Esophagus (tissue), 2 donors: ENCODE measurements at regions not wholly inside any gene's neighbourhood (a gene's known extent, or its start where the extent isn't known, plus 50 kb on each side); places are given as distances from the start of the nearest gene placed in this dataset.

Experiments used
- H3K27ac ChIP-seq, 2 donors: one replicate each; pipeline ENCODE4 v1.5.1; 2013; ENCODE audit warnings: low read depth in 2 of 2, mild to moderate bottlenecking in 2 of 2, inconsistent platforms in 1 of 2, low read length in 1 of 2, moderate library complexity in 1 of 2
- H3K27me3 ChIP-seq, 2 donors: one replicate each; pipeline ENCODE4 v1.6.1; 2013; ENCODE audit warnings: low read length in 2 of 2, control low read depth in 1 of 2, mild to moderate bottlenecking in 1 of 2; ENCODE audit not compliant: insufficient read depth in 2 of 2, control insufficient read depth in 1 of 2
- H3K36me3 ChIP-seq, 2 donors: one replicate each; pipeline ENCODE4 v1.6.1; 2013; ENCODE audit warnings: low read length in 1 of 2; ENCODE audit not compliant: control insufficient read depth in 2 of 2, insufficient read depth in 2 of 2
- H3K4me1 ChIP-seq, 2 donors: one replicate each; pipeline ENCODE4 v1.6.1; 2013; ENCODE audit warnings: low read length in 1 of 2; ENCODE audit not compliant: control insufficient read depth in 2 of 2, insufficient read depth in 2 of 2
- H3K4me3 ChIP-seq, 2 donors: one replicate each; pipeline ENCODE4 v1.5.1; 2013; ENCODE audit warnings: low read length in 2 of 2, mild to moderate bottlenecking in 2 of 2, low read depth in 1 of 2, moderate library complexity in 1 of 2
- H3K9me3 ChIP-seq, 2 donors: one replicate each; pipeline ENCODE4 v1.6.1; 2013; ENCODE audit warnings: mild to moderate bottlenecking in 2 of 2, low read depth in 1 of 2, low read length in 1 of 2, moderate library complexity in 1 of 2; ENCODE audit not compliant: control insufficient read depth in 2 of 2, insufficient read depth in 1 of 2
- WGBS, 2 donors: extraction: QIAGEN DNeasy Blood & Tissue Kit; methylation state at CpG; one replicate each; pipeline ENCODE4 v1.1.7; 2013; 5-methylcytosine and 5-hydroxymethylcytosine counted together
- donor health status: healthy with polysubstance abuse.
- donor health status: Bipolar disorder and iron deficiency.

DNA sequence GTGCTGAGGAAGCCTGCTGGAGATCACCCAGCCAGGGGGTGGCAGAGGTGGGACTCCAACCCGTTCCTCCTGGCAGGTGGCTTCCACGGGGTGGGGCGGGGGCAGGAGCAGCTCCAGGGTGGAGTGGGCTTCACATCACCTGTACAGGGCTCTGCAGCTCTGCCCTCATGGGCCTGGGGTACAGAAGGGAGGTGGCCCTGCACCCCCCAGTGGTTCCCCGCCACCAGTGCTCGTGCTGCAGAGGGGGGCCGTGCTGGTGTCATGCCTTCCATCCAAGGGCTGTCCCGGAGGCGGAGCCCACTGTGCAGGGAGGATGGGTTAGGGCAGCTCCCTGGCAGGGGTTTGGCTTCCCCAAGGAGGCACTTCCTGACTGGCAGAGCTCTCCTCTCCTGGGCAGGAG lies 76.4 kb upstream of the SHISAL1 start:
- H3K36me3 ChIP-seq, result no peaks in the 10 kb centered on the region
- peaks cover 0 to 5% of the 10 kb centered on the region in 2 donors for H3K27me3 ChIP-seq
- H3K27ac ChIP-seq, result no peak overlapping the region
- H3K9me3 ChIP-seq, result no peaks in the 10 kb centered on the region
- H3K4me3 ChIP-seq, result no peak overlapping the region
- no peaks in the 10 kb centered on the region for H3K4me1 ChIP-seq
- 71 to 72% methylated on average over 8 of the region's 8 CpGs for WGBS, 2 donors

- Histone ChIP-seq H3K9me3 (no peaks in the 10 kb centered on the region), H3K27me3 (no peaks in the 10 kb centered on the region), H3K4me1 (no peaks in the 10 kb centered on the region), H3K27ac (no peak overlapping the region), H3K36me3 (no peaks in the 10 kb centered on the region), H3K4me3 (no peak overlapping the region)
- 49 to 61% methylated on average over 10 of the region's 10 CpGs for WGBS, 2 donors
Observed at GRCh38 chr22:44387486-44387885, 74.7 kb upstream of the SHISAL1 start.

DNA sequence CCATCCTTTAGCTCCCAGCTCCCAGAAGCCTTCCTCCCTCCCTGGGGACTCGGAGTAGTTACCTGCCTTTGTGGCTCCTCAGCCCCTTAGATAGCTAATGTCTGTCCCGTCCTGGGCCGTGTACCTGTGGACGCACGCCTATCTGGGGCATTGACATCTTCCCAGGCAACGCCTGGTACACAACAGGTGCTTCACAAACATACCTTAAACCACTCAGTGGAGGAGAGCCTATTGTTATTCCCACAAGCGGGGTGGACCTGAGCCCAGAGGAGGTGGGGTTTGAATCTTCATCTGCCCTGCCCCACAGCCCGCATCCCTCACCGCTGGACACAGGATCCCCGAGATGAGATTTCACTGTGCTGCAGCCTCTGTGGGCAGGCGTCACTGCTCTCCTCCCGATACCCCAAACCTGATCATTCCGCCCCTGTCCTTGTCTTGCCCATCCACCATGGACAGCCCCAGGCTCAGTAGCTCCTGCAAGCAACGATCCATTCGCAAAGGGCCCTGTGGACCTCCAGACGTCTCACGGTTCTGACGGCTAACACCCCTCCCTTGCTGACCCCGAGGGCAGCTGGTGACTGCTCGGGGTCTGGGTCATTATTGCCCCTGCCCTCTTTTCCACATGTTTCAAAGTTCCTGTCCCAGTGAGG lies 73.8 kb upstream of the SHISAL1 start:
- Histone ChIP-seq H3K9me3 (no peaks in the 10 kb centered on the region), H3K36me3 (no peaks in the 10 kb centered on the region), H3K4me1 (no peaks in the 10 kb centered on the region), H3K27ac (no peak overlapping the region), H3K4me3 (no peak overlapping the region), H3K27me3 (no peaks in the 10 kb centered on the region)
- 80 to 83% methylated on average over 20 of the region's 20 CpGs for WGBS, 2 donors

GRCh38 chr22:44385781-44386180 lies 73.0 kb upstream of the SHISAL1 start:
- WGBS, 2 donors, result 90 to 91% methylated on average over 12 of the region's 12 CpGs
- H3K27me3 ChIP-seq, result no peaks in the 10 kb centered on the region
- no peaks in the 10 kb centered on the region for H3K4me1 ChIP-seq

GRCh38 chr22:44385296-44385610 lies 72.5 kb upstream of the SHISAL1 start:
- no peaks in the 10 kb centered on the region for H3K9me3 ChIP-seq
- H3K27me3 ChIP-seq, result no peaks in the 10 kb centered on the region
- H3K4me3 ChIP-seq, result no peak overlapping the region
- 87 to 92% methylated on average over 14 of the region's 14 CpGs for WGBS, 2 donors
- no peaks in the 10 kb centered on the region for H3K4me1 ChIP-seq
- no peaks in the 10 kb centered on the region for H3K36me3 ChIP-seq
- H3K27ac ChIP-seq, result no peak overlapping the region

More at GRCh38 chr22:44385781-44386180, 73.0 kb upstream of the SHISAL1 start:
- no peak overlapping the region for H3K4me3 ChIP-seq
- H3K9me3 ChIP-seq, result no peaks in the 10 kb centered on the region
- no peaks in the 10 kb centered on the region for H3K36me3 ChIP-seq
- no peak overlapping the region for H3K27ac ChIP-seq

GRCh38 chr22:44384563-44385295 lies 72.0 kb upstream of the SHISAL1 start:
- no peaks in the 10 kb centered on the region for H3K27me3 ChIP-seq

DNA sequence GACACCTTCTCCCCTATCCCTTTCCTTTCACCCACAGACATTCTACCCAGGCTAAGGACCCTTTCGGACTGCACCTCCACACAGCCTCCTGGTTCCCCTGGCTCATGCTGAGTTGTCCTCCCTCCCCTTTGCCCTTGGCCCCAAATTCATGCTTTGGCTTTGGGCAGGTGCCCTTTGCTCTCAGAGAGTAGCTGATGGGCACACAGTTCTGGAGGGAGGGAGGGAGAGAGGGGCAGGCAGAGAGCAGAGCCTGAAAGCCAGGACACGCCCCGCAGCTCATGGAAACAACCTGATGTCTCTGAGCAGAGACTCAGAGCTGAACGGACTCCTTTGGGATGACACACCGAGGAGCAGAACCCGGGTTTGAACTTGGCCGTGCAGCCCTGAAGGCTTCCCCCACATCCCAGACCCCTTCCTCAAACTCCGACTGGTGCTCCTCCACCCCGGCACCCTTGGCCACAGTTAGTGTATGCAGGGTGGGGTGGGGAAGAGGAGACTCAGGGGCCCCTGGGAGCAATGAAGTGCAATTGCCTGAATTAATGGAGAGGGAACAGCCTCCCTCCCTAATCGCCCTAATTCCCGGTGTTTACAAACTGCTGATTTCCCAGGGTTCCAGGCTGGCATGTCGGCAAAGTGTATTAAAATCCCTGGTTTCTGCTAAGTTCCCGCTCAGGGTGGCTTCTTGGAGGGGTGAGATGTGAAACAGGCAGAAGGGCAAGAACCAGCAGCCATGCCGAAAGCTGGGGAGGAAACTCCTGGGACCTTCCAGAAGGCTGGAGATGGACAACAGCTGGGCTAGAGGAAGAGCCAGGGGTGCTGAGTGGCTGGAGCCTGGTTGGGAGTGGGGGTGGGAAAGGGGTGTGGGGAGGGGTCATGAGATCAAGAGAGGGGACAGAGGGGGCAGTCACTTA lies 71.2 kb upstream of the SHISAL1 start:
- Histone ChIP-seq H3K27me3 (no peaks in the 10 kb centered on the region), H3K9me3 (no peaks in the 10 kb centered on the region), H3K4me1 (no peaks in the 10 kb centered on the region), H3K27ac (no peak overlapping the region), H3K4me3 (no peak overlapping the region), H3K36me3 (no peaks in the 10 kb centered on the region)
- 77 to 80% methylated on average over 14 of the region's 14 CpGs for WGBS, 2 donors

More at GRCh38 chr22:44384563-44385295, 72.0 kb upstream of the SHISAL1 start:
- WGBS, 2 donors, result 81 to 87% methylated on average over 11 to 12 of the region's 12 CpGs
- Histone ChIP-seq H3K9me3 (no peaks in the 10 kb centered on the region), H3K4me1 (no peaks in the 10 kb centered on the region), H3K27ac (no peak overlapping the region), H3K4me3 (no peak overlapping the region), H3K36me3 (no peaks in the 10 kb centered on the region)

DNA sequence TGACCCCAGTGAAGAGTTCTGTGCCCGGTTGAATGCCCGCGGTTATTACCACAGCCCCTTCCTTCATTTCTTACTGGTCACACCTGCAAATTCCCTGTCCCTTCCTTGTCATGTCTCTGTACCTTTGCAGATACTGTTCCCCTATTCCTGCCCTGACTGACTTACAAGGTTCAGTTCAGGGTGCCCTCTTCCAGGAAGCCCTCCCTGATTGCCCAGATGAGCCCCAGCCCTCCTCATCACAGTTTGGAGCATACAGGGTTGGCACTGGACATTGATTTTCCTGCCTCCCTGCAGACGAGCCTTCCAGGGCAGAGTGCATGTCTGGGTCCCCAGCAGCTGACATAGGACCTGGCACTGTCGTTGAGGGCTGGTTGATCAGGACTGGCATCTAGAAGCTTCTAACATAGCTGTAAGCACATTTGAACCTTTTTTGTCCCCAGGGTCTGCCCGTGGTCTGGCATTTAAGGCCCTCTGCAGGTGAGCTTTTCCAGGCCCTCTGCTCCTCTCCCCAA lies 70.4 kb upstream of the SHISAL1 start:
- H3K4me3 ChIP-seq, result no peak overlapping the region
- H3K27ac ChIP-seq, result no peak overlapping the region
- H3K27me3 ChIP-seq, result no peaks in the 10 kb centered on the region
- no peaks in the 10 kb centered on the region for H3K4me1 ChIP-seq
- 74 to 78% methylated on average over 6 of the region's 6 CpGs for WGBS, 2 donors
- H3K36me3 ChIP-seq, result no peaks in the 10 kb centered on the region
- H3K9me3 ChIP-seq, result peaks cover 4% of the 10 kb centered on the region in 2 donors

DNA sequence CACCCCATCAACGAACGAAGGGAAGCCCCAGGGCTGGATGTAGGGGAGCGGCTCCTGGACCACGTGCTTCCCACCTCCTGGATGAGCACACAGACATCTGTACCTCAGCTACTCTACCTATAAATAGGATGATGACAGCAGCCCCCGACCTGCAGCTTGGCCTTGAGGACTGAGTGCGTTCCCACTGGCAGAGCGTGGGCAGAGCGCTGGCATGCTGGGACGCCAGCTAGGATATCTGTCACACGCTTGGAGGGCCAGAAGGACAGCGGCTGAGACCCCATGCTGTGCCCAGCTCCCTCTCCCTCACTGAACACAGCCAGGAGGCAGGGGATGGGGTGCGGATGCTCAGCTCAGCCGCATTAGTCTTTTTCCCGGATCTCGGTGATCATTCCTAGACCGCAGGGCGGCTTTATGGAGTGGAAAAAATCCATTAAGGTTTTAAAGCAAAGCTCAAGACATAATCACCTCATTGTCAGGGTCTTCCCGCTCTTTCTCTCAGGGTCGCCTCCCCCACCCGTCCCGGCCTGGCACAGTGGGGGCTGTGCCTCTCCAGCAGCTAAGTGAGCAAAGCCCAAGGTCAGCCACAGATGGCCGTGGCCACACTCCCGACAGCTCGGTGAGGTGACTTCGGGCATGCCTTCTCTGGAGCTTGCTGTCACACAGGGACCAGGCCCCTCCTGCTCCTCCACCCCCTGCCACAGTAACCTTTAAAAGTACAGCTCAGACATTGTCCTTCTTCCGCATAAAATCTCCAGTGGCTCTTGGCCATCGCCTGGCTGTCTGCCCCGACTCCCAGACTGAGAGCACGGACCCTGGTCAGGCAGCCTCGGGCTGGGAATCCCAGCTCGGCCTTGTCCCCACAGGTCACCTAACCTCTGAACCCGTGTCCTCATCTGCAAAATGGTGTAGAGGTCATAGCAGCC lies 69.6 kb upstream of the SHISAL1 start:
- H3K4me3 ChIP-seq, result no peak overlapping the region

More for the DNA sequence above, 69.6 kb upstream of the SHISAL1 start:
- 69 to 83% methylated on average over 32 of the region's 32 CpGs for WGBS, 2 donors
- Histone ChIP-seq H3K27ac (no peak overlapping the region), H3K4me1 (no peaks in the 10 kb centered on the region), H3K36me3 (no peaks in the 10 kb centered on the region), H3K9me3 (peaks cover 4% of the 10 kb centered on the region in 2 donors), H3K27me3 (no peaks in the 10 kb centered on the region)
